SK-N-SH treated with all-trans-retinoic acid at 6 μM for 48 hours (cell line): ENCODE measurements at regions not wholly inside any gene's neighbourhood (a gene's known extent, or its start where the extent isn't known, plus 50 kb on each side); places are given as distances from the start of the nearest gene placed in this dataset.

Experiments used
- CREB5 ChIP-seq: fragments of 250-450 bp; sonication (Bioruptor Pico); IDR thresholded peaks from 2 replicates; pipeline ENCODE4 v1.5.1; 2020; ENCODE audit warnings: low read depth, mild to moderate bottlenecking, moderate library complexity
- CSDC2 ChIP-seq: fragments of 250-450 bp; sonication (Bioruptor Pico); IDR thresholded peaks from 2 replicates; pipeline ENCODE4 v1.5.0; 2020; ENCODE audit warnings: mild to moderate bottlenecking, moderate library complexity
- CSRNP3 ChIP-seq: fragments of 250-450 bp; sonication (Bioruptor Pico); IDR thresholded peaks from 2 replicates; pipeline ENCODE4 v1.5.1; 2021; ENCODE audit warnings: mild to moderate bottlenecking, moderate library complexity
- ESRRG ChIP-seq: fragments of 250-450 bp; sonication (Bioruptor Pico); IDR thresholded peaks from 2 replicates; pipeline ENCODE4 v1.6.1; 2021; ENCODE audit warnings: mild to moderate bottlenecking
- PATZ1 ChIP-seq: fragments of 250-450 bp; sonication (Bioruptor Pico); IDR thresholded peaks from 2 replicates; pipeline ENCODE4 v1.8.0; 2020; ENCODE audit warnings: mild to moderate bottlenecking, moderate library complexity, borderline replicate concordance
- RARB ChIP-seq: fragments of 250-450 bp; sonication (Bioruptor Pico); IDR thresholded peaks from 2 replicates; pipeline ENCODE4 v1.8.0; 2021; ENCODE audit warnings: mild to moderate bottlenecking, moderate library complexity
- TCF4 ChIP-seq: fragments of 250-450 bp; sonication (Bioruptor Pico); IDR thresholded peaks from 2 replicates; pipeline ENCODE4 v1.8.0; 2021; ENCODE audit warnings: mild to moderate bottlenecking, moderate library complexity, borderline replicate concordance
- TOX ChIP-seq: fragments of 250-450 bp; sonication (Bioruptor Pico); IDR thresholded peaks from 2 replicates; pipeline ENCODE4 v1.8.0; 2021; ENCODE audit warnings: mild to moderate bottlenecking, moderate library complexity, borderline replicate concordance
- ZNF8 ChIP-seq: fragments of 450-650 bp; formaldehyde crosslinking; IDR thresholded peaks from 2 replicates; pipeline ENCODE4 v1.5.0; 2020; ENCODE audit warnings: mild to moderate bottlenecking, moderate library complexity

- TF ChIP-seq CSDC2 (CRISPR knock-in tag) (no peak), TCF4 (CRISPR knock-in tag) (no peak), CSRNP3 (CRISPR knock-in tag) (no peak), ZNF8 (CRISPR knock-in tag) (no peak), TOX (CRISPR knock-in tag) (no peak), ESRRG (CRISPR knock-in tag) (no peak), RARB (CRISPR knock-in tag) (no peak), CREB5 (CRISPR knock-in tag) (no peak), PATZ1 (no peak)
These were observed 373.5 kb downstream of the DTWD2 start for GRCh38 chr5:118614731-118615456.
